ENCODE measurements at regions not wholly inside any gene's neighbourhood (a gene's known extent, or its start where the extent isn't known, plus 50 kb on each side); places are given as distances from the start of the nearest gene placed in this dataset.
A peak's percentile ranks its signal among the peaks of the same experiment; 100 is the strongest.

GRCh38 chr2:228703152-228703551 lies 521.7 kb upstream of the SPHKAP start:
- DNase-seq (ENCODE audit: low spot score): no peak

- no peak for DNase-seq (ENCODE audit: low spot score)
Observed at GRCh38 chr2:228701506-228701905, 520.0 kb upstream of the SPHKAP start.

- DNase-seq (ENCODE audit: low spot score): no peak
Observed at GRCh38 chr2:228700638-228701037, 519.2 kb upstream of the SPHKAP start.

GRCh38 chr2:228699888-228700287 lies 518.4 kb upstream of the SPHKAP start:
- no peak for DNase-seq (ENCODE audit: low spot score)

- DNase-seq (ENCODE audit: low spot score): no peak
Observed at GRCh38 chr2:228699400-228699799, 517.9 kb upstream of the SPHKAP start.

GRCh38 chr2:228698963-228699362 lies 517.5 kb upstream of the SPHKAP start:
- DNase-seq (ENCODE audit: low spot score): no peak

GRCh38 chr2:228697456-228697855 lies 516.0 kb upstream of the SPHKAP start:
- no peak for DNase-seq (ENCODE audit: low spot score)

- no peak for DNase-seq (ENCODE audit: low spot score)
Observed at GRCh38 chr2:228690681-228691080, 509.2 kb upstream of the SPHKAP start.

- DNase-seq (ENCODE audit: low spot score): peak; percentile 23
Observed at GRCh38 chr2:228689053-228689452, 507.6 kb upstream of the SPHKAP start.

- DNase-seq (ENCODE audit: low spot score): no peak
Observed at GRCh38 chr2:228688007-228688645, 506.6 kb upstream of the SPHKAP start.

GRCh38 chr2:228681979-228682378 lies 500.5 kb upstream of the SPHKAP start:
- DNase-seq (ENCODE audit: low spot score): no peak

GRCh38 chr2:228681426-228681825 lies 499.9 kb upstream of the SPHKAP start:
- DNase-seq (ENCODE audit: low spot score): no peak

GRCh38 chr2:228678110-228678509 lies 496.6 kb upstream of the SPHKAP start:
- DNase-seq (ENCODE audit: low spot score): no peak

GRCh38 chr2:228675646-228676045 lies 494.2 kb upstream of the SPHKAP start:
- no peak for DNase-seq (ENCODE audit: low spot score)

GRCh38 chr2:228675091-228675490 lies 493.6 kb upstream of the SPHKAP start:
- DNase-seq (ENCODE audit: low spot score): no peak

- DNase-seq (ENCODE audit: low spot score): no peak
Observed at GRCh38 chr2:228673876-228674554, 492.5 kb upstream of the SPHKAP start.

GRCh38 chr2:228669690-228670089 lies 488.2 kb upstream of the SPHKAP start:
- DNase-seq (ENCODE audit: low spot score): no peak

GRCh38 chr2:228665232-228665631 lies 483.7 kb upstream of the SPHKAP start:
- DNase-seq (ENCODE audit: low spot score): no peak

- DNase-seq (ENCODE audit: low spot score): no peak
Observed at GRCh38 chr2:228658998-228659397, 477.5 kb upstream of the SPHKAP start.

- peak; percentile 2 for DNase-seq (ENCODE audit: low spot score)
Observed at GRCh38 chr2:228657807-228658402, 476.4 kb upstream of the SPHKAP start.

- DNase-seq (ENCODE audit: low spot score): no peak
Observed at GRCh38 chr2:228655331-228655730, 473.8 kb upstream of the SPHKAP start.

- DNase-seq (ENCODE audit: low spot score): no peak
Observed at GRCh38 chr2:228654707-228655106, 473.2 kb upstream of the SPHKAP start.

- no peak for DNase-seq (ENCODE audit: low spot score)
Observed at GRCh38 chr2:228653884-228654283, 472.4 kb upstream of the SPHKAP start.

GRCh38 chr2:228652366-228652765 lies 470.9 kb upstream of the SPHKAP start:
- no peak for DNase-seq (ENCODE audit: low spot score)
